HG02943 (cell line): ENCODE measurements at regions not wholly inside any gene's neighbourhood (a gene's known extent, or its start where the extent isn't known, plus 50 kb on each side); places are given as distances from the start of the nearest gene placed in this dataset.

Experiments used
- ATAC-seq: cut with Tn5 transposase; IDR thresholded peaks from one replicate; pipeline ENCODE4 v1.9.1; 2021; ENCODE audit warnings: mild to moderate bottlenecking, low read depth, moderate library complexity; ENCODE audit not compliant: unreplicated experiment

DNA sequence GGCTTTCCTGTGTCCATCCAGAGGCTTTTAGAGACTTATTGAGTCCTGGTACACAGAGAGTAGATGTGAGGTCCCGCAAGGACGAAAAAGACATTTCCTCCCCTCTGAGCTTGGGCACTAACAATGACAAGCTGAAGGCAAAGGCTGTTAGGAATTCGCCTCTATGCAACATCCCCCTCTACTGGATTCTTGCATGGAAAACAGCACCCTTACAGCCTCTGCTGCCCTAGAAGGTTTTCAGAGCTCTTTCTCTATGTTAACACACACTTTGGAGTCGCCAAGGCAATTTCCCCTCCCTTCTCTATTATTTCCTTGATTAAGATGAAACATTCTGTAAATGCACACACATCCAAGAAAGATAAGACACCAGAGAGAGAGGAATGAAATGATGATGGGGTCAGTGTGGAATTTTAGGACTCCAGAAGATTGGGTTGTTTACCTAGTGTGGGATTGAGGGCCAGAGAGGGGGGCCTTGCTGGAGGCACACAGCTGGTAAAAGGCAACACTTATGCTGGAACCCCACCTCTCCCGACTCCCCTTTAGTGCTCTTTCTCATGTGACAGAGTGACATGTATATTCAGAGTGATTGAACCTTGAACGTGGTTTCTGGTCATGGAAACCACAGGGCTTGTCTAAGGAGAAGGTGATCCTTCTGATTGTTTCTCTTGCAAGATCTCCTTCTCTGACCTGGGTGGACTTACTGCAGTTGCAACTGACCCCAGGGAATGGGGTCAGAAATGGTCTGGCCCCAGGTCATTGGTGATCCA is 300.7 kb downstream of the CLIC5 start:
- no peak for ATAC-seq

DNA sequence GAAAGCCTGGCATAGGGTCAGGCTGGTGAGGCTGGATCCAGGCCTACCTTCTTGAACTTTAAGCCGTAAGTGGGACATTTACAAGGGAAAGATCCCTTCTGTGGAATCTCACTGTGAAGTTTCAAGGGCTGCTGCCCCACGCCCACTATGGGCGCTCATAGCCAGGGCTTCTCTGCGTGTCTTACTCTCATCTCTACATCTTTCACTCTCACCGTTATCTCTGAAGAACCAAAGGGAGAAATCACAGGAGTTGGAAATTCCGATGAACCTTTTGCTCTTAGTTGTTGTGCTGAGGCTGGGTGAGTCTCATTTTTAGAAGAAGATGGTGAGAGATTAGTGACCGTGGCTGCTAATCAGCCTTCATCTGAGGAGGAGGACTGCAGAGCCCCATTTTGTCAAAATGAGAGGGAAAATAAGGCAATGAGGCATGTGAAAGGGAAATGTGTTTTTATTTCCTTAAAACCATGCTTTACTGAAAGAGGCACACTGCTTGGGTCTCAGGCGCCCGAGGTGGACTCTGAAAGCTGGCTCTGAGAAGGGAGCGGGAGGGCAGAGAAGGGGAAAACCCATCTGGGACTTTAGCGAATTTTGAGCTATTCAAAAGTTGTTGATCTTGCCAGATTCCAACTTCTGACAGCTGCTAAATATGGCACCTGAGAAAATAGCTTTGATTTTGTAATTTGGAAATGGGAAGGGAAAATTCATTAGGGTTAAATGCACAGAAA is 301.5 kb downstream of the CLIC5 start:
- ATAC-seq = no peak
